ELR (cell line): ENCODE measurements at regions not wholly inside any gene's neighbourhood (a gene's known extent, or its start where the extent isn't known, plus 50 kb on each side); places are given as distances from the start of the nearest gene placed in this dataset.

ENCODE experiments used
- DNase-seq: peaks from one replicate; pipeline ENCODE4 v3.0.0-alpha.2; 2015; ENCODE audit warnings: low read depth

- DNase-seq, result no peak
Observed at GRCh38 chr2:16134436-16135165, 194.3 kb downstream of the MYCN start.

- no peak for DNase-seq
Observed at GRCh38 chr2:16130906-16131400, 190.6 kb downstream of the MYCN start.

- no peak for DNase-seq
Observed at GRCh38 chr2:16130541-16130880, 190.2 kb downstream of the MYCN start.

GRCh38 chr2:16129716-16130540, 189.6 kb downstream of the MYCN start:
- DNase-seq, result no peak

GRCh38 chr2:16128746-16129610, 188.6 kb downstream of the MYCN start:
- no peak for DNase-seq

- no peak for DNase-seq
Observed at GRCh38 chr2:16127958-16128357, 187.6 kb downstream of the MYCN start.

- DNase-seq, result no peak
Observed at GRCh38 chr2:16127276-16127940, 187.1 kb downstream of the MYCN start.

GRCh38 chr2:16126517-16127275, 186.3 kb downstream of the MYCN start:
- no peak for DNase-seq

- no peak for DNase-seq
Observed at GRCh38 chr2:16125614-16126516, 185.5 kb downstream of the MYCN start.

- no peak for DNase-seq
Observed at GRCh38 chr2:16124881-16125613, 184.7 kb downstream of the MYCN start.

GRCh38 chr2:16123856-16124780, 183.8 kb downstream of the MYCN start:
- no peak for DNase-seq

GRCh38 chr2:16123421-16123820, 183.1 kb downstream of the MYCN start:
- no peak for DNase-seq

- no peak for DNase-seq
Observed at GRCh38 chr2:16122556-16122955, 182.2 kb downstream of the MYCN start.

- DNase-seq, result no peak
Observed at GRCh38 chr2:16121986-16122390, 181.6 kb downstream of the MYCN start.

- no peak for DNase-seq
Observed at GRCh38 chr2:16121231-16121985, 181.1 kb downstream of the MYCN start.

GRCh38 chr2:16120591-16121180, 180.3 kb downstream of the MYCN start:
- DNase-seq, result no peak

GRCh38 chr2:16119741-16120140, 179.4 kb downstream of the MYCN start:
- no peak for DNase-seq
